Activated CD4-positive, alpha-beta T cell treated with anti-CD3 and anti-CD28 coated beads, Interleukin-10, Interleukin-2, amounts not matched to agents 100 ng/mL and 50 ng/mL, durations not matched to agents 16 hours and 8 hours (primary cell): ENCODE measurements at regions not wholly inside any gene's neighbourhood (a gene's known extent, or its start where the extent isn't known, plus 50 kb on each side); places are given as distances from the start of the nearest gene placed in this dataset.

Experiments
- DNase-seq: peaks from one replicate; pipeline ENCODE4 v3.0.0-alpha.2; 2020

DNA sequence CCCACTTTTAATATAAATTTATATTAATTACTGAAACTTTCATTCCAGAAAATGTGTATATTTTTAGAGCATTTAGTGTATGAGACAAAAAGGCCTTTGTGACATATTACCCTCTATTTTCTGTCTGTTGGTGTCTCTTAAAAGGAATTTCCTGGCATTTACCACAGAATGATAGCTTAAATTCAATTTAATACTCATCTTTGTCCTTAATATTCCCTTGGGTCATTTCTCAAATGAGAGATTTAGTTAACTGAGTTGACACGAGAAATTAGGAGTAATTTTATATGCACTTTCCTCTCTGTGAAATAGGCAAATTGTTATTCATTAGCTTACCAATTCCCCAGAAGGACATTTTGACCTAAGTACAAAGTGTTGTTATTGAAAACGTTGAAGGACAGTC lies 101.7 kb upstream of the CTTNBP2 start:
- DNase-seq, result no peak

DNA sequence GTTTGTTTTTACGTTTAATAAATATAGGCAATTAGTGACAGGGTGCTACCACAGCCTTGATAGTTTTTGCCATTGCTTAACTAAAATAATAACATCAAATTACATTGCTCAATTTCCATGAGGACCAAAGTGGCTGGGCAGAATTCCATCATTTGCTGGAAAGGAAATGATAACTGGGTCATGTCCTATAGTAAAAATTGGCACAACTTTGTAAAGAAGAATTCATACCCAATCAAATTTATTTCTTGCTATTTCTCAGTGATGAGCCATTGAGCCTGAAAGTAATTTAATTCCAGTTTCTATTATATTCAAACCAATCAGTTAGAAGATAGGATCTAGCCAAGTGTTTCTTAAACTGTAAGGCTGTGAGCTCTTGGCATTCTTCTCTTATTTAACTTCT lies 102.2 kb upstream of the CTTNBP2 start:
- no peak for DNase-seq

DNA sequence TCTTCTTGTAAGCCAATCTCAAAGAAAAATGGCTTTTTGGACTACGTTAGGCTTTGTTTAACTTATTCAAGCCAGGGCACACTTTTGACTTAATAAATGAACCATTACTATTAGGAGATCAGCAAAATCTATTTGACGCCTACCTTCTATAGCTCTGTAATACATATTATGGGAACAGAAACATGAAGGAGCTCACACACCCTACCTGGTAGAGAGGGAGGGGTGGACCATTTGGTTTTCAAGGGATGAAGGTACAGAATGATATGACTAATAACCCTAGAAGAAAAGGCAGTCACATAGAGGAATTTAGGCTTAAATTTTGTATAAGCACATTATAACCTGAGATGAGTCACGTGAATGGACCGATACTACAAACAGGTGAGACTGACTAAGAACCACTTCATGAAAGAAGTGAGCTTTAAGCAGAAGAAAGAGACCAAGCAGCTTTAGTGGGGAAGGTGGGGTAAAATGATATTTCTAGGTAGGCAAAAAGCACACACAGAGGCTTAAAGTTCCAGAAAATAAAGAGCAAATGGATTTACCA lies 106.8 kb upstream of the CTTNBP2 start:
- no peak for DNase-seq

DNA sequence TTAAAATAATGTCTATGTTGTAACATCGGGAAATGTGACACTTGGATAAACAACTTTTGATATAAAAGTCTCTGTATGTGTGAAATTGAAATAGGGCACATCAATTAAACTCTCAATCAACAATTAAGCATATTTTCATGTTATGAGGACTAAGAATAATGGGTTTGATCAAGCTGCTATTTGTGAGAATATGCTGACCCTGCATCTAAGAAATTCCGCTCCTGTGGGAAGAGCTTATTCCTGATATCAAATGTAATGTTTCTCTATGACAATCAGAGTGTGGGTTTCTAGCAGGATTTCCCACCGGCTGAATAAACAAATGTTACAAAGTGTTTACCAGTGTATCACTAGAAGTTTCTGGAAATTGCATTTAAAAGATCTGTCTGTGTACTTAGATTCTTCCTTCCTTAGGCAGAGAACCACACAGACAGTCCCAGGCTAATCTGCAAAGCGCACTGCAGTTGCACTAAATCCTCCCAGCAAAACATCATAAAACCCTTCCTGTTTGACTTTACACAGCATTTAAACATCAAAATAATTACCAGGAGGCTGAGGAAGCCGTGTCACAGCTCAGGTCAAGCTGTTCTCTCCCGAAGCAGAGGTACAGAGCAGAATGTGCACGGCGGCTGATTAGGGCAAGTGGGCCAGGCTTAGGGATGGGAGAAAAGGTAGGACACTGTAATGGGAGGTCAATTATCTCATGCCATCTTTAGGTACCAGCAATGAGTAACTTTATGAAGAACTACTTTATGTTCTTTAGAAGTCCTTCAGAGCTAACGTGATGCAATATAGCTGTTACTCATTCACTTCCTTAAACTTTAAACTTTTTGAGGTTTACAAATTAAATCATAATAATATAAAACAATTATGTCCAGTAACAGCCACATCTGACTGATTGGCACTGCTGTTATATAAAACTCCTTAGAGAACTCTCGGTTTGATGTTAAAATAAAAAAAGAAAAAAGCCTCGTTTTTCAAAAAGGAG lies 109.1 kb upstream of the CTTNBP2 start:
- no peak for DNase-seq

GRCh38 chr7:117986645-117987269 lies 113.5 kb upstream of the CTTNBP2 start:
- no peak for DNase-seq

DNA sequence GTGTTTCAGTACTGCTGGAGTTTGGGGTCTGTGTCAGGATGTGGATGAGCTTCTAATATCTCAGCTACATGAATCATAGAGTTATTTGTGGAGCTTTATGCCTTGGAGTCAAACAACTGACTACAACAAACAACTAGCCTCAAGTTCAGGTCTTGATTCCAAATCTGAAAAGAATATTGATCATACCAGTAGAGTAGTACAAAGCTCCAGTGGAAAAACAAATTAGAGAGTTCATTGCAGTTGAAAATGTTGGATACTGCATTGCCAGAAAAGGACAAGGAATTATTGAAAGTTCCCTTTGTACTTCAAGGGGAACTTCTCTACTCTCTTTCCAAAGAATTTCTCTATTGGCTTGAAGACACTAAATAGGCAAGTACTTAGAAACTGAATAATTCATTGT lies 117.6 kb upstream of the CTTNBP2 start:
- DNase-seq, result no peak

DNA sequence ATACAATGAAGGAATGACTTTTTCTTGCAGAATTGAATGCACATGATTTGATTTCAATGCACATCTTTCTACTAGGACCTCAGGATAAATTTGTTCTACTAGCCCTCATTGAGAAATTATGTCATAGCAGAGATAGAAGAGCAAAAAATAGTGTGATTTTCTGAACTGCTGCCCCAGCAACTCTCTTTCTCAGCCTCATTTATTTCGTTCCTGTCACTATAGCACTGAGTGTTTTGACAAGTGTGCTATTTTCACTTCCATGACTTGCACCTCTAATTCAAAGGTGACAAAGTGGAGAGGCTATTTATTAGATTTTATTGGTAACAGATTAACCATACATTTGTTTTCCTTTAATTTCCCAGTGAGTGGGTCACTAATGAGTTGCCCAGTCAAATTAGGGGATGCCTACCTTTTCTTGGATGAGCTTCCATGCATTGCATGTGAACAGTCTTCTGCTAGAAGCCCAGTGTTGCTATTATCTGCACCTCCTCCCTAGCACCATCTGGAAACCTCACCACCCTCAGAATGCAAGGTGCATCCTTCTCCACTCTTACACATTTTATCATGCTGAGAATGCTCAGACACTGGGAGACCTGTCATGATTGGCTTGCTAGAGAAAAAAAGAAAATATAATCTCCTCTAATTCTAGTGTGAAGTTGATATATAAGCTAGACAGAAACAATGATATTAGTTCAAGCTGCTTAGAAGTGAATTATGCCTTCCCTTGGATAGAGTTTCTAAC lies 119.6 kb upstream of the CTTNBP2 start:
- DNase-seq, result no peak

GRCh38 chr7:117993377-117994003 lies 120.2 kb upstream of the CTTNBP2 start:
- DNase-seq, result peak; percentile 31

DNA sequence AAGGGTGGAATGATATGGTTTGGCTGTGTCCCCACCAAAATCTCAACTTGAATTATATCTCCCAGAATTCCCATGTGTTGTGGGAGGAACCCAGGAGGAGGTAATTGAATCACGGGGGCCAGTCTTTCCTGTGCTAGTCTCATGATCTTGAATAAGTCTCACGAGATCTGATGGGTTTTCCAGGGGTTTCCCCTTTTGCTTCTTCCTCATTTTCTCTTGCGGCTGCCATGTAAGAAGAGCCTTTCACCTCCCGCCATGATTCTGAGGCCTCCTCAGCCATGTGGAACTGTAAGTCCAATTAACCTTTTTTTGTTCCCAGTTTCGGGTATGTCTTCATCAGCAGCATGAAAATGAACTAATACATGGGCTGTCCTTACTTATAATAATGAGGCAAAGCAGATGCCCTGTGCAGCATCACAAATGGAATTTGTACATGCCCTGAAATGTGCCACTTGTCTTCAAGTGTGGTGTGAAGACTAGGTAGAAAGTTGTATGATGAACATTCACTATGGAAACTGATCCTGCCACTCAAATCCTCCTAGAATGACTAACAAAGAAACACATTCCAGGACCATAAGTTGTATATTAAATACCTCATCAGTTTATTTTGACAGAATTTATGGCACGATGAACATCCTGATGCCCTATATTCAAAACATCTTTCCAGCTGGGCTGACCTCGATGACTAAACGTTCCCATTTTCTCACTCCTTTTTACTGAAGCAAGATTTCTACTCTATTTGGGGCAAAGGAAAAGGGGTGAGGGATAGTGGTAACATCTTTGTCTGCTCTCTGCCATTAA lies 122.8 kb upstream of the CTTNBP2 start:
- DNase-seq, result no peak

GRCh38 chr7:117997862-117998825 lies 124.9 kb upstream of the CTTNBP2 start:
- DNase-seq, result no peak

- DNase-seq, result no peak
Observed at GRCh38 chr7:118000480-118001202, 127.4 kb upstream of the CTTNBP2 start.

DNA sequence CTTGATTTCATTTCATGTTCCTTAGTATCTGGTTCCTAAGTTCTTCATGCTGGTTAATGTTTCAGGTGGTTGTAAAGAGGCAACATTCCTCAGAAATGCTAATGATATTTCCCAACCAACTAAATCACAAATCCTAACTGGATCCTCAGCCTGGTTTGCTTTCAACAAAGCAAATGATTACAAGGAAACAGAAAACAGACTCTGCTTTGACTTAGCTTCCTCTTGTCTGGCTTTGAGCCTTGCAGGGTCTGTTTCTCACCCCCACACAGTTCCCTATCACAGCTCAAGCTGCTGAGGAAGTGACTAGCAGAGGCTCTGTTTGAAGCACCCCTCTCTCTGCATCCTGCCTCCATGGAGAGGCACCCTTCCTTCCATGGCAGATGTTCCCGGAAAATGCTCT lies 130.2 kb upstream of the CTTNBP2 start:
- DNase-seq, result no peak

- no peak for DNase-seq
Observed at GRCh38 chr7:118005026-118005425, 131.8 kb upstream of the CTTNBP2 start.

- no peak for DNase-seq
Observed at GRCh38 chr7:118006979-118007378, 133.7 kb upstream of the CTTNBP2 start.

DNA sequence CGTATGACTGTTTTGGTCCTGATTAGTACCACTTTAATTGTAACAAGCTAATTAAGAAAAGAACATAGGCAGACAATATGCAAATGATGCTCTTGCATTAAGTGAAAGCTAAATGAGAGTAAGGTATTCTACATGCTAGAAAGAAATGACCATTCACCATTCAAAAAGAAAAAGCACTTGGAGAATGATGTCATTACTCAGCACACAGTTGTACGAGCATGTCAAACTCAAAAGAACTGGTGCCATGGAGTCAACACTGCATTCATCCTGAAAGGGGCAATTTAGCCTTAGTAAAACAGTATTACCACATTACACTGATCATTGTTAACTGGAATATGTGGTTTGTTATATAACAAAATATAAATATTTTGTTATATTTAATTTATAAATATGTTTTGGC lies 136.2 kb upstream of the CTTNBP2 start:
- no peak for DNase-seq

DNA sequence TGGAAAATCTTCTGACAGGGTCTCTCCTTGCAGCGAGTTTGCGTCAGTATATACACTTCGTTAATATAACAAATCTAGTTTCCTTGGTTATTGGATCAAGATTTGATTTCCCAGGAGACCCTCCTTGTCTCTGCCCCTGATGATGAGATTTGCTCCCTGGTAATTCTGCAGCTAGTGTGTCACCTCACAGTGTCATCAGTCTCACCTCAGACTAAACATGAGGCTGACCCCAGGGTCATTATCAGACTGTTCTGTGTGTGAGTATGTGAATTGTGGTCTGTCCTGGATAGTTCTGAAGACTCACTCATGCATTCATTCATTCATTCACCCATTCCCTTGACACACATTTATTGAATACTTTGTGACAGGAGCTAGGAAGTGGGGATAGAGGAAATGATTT lies 138.4 kb upstream of the CTTNBP2 start:
- no peak for DNase-seq

GRCh38 chr7:118013252-118014010 lies 140.2 kb upstream of the CTTNBP2 start:
- no peak for DNase-seq

GRCh38 chr7:118022546-118022945 lies 149.3 kb upstream of the CTTNBP2 start:
- DNase-seq, result no peak

DNA sequence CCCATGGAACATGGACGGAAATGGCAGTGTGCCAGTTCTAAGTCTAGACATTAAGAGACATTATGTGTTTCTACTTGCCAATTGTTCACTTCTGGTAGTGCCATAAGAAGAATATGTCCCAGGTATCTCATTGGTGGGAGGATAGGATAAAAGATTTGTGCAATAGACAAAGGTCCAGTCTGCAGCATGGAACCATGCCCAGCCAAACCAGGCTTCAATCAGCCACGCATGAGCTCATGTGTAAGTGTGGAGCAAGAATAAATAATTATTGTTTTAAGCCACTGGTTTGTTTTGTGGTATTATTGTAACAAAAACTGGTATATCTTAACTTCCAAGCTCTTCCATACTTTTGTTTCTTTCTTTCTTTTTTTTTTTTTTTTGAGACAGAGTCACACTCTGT lies 153.6 kb upstream of the CTTNBP2 start:
- DNase-seq, result no peak
